Upper lobe of right lung (tissue), 1 donor: ENCODE measurements at regions not wholly inside any gene's neighbourhood (a gene's known extent, or its start where the extent isn't known, plus 50 kb on each side); places are given as distances from the start of the nearest gene placed in this dataset.

Experiments
- ATAC-seq: fragments of 200-7000 bp; cut with Tn5 transposase; one replicate; pipeline ENCODE4 v1.9.1; 2020; ENCODE audit warnings: mild to moderate bottlenecking, moderate library complexity
- DNase-seq: peaks from one replicate; pipeline ENCODE4 v3.0.0-alpha.2; 2020
- H3K27ac ChIP-seq: fragments of 200-600 bp; one replicate; pipeline ENCODE4 v1.8.0; 2022
- H3K27me3 ChIP-seq: fragments of 200-600 bp; one replicate; pipeline ENCODE4 v1.8.0; 2022; ENCODE audit warnings: mild to moderate bottlenecking
- H3K36me3 ChIP-seq: fragments of 200-600 bp; one replicate; pipeline ENCODE4 v1.8.0; 2022
- H3K4me1 ChIP-seq: fragments of 200-600 bp; one replicate; pipeline ENCODE4 v1.8.0; 2022
- H3K4me3 ChIP-seq: fragments of 200-600 bp; one replicate; pipeline ENCODE4 v1.8.0; 2022; ENCODE audit warnings: mild to moderate bottlenecking
- H3K9me3 ChIP-seq: fragments of 200-600 bp; one replicate; pipeline ENCODE4 v1.8.0; 2022
- CTCF ChIP-seq: fragments of 200-600 bp; IDR thresholded peaks from one replicate; pipeline ENCODE4 v1.8.0; 2022; ENCODE audit warnings: antibody characterized with exemption
- intact Hi-C: fragments of 100-400 bp; cut with DNase I; formaldehyde crosslinking; loops from one replicate; pipeline ENCODE4 v1.11.0; 2022
- donor health status: DM: no; HTN: yes; CAD: no; lungs with severe emphysema.

- no peaks in the 10 kb centered on the region for H3K27me3 ChIP-seq
- no peak for ATAC-seq
- no peaks in the 10 kb centered on the region for H3K9me3 ChIP-seq
- DNase-seq: no peak
- H3K4me1 ChIP-seq: no peaks in the 10 kb centered on the region
- H3K4me3 ChIP-seq: no peak overlapping the region
- H3K27ac ChIP-seq: no peak overlapping the region
- intact Hi-C loops: no loop called here
- TF ChIP-seq CTCF: no peak
- no peaks in the 10 kb centered on the region for H3K36me3 ChIP-seq
These were observed 67.2 kb upstream of the BARHL2 start for GRCh38 chr1:90784186-90784847.

- no peak for ATAC-seq
- Histone ChIP-seq H3K4me3 (no peak overlapping the region), H3K9me3 (no peaks in the 10 kb centered on the region), H3K4me1 (no peaks in the 10 kb centered on the region), H3K36me3 (no peaks in the 10 kb centered on the region), H3K27me3 (no peaks in the 10 kb centered on the region), H3K27ac (no peak overlapping the region)
- DNase-seq: no peak
- no peak for TF ChIP-seq CTCF
- intact Hi-C loops: no loop called here
These were observed 66.1 kb upstream of the BARHL2 start for GRCh38 chr1:90783181-90783580.

GRCh38 chr1:90782046-90782445 is 64.9 kb upstream of the BARHL2 start:
- Histone ChIP-seq H3K4me1 (no peaks in the 10 kb centered on the region), H3K9me3 (no peaks in the 10 kb centered on the region), H3K4me3 (no peak overlapping the region), H3K27ac (no peak overlapping the region), H3K27me3 (no peaks in the 10 kb centered on the region), H3K36me3 (no peaks in the 10 kb centered on the region)
- intact Hi-C loops: no loop called here
- TF ChIP-seq CTCF: no peak
- no peak for DNase-seq
- no peak for ATAC-seq

- Histone ChIP-seq H3K27ac (no peak overlapping the region), H3K4me3 (no peak overlapping the region), H3K27me3 (no peaks in the 10 kb centered on the region), H3K4me1 (no peaks in the 10 kb centered on the region), H3K36me3 (no peaks in the 10 kb centered on the region), H3K9me3 (no peaks in the 10 kb centered on the region)
- no peak for TF ChIP-seq CTCF
- intact Hi-C loops: no loop called here
- no peak for ATAC-seq
- DNase-seq: no peak
These were observed 64.4 kb upstream of the BARHL2 start for GRCh38 chr1:90781534-90781933.

- ATAC-seq: no peak
- no peak for TF ChIP-seq CTCF
- Histone ChIP-seq H3K27ac (no peak overlapping the region), H3K4me3 (no peak overlapping the region), H3K4me1 (no peaks in the 10 kb centered on the region), H3K36me3 (no peaks in the 10 kb centered on the region), H3K9me3 (no peaks in the 10 kb centered on the region), H3K27me3 (no peaks in the 10 kb centered on the region)
- intact Hi-C loops: no loop called here
- DNase-seq: no peak
These were observed 63.9 kb upstream of the BARHL2 start for GRCh38 chr1:90780981-90781380.

GRCh38 chr1:90779573-90779972 is 62.5 kb upstream of the BARHL2 start:
- no peak overlapping the region for H3K4me3 ChIP-seq
- H3K27me3 ChIP-seq: no peaks in the 10 kb centered on the region
- ATAC-seq (no peak), DNase-seq (no peak)
- no peaks in the 10 kb centered on the region for H3K4me1 ChIP-seq
- no peak for TF ChIP-seq CTCF
- no peaks in the 10 kb centered on the region for H3K36me3 ChIP-seq
- no peaks in the 10 kb centered on the region for H3K9me3 ChIP-seq
- H3K27ac ChIP-seq: no peak overlapping the region
- intact Hi-C loops: no loop called here
